ENCODE measurements at regions not wholly inside any gene's neighbourhood (a gene's known extent, or its start where the extent isn't known, plus 50 kb on each side); places are given as distances from the start of the nearest gene placed in this dataset.

DNA sequence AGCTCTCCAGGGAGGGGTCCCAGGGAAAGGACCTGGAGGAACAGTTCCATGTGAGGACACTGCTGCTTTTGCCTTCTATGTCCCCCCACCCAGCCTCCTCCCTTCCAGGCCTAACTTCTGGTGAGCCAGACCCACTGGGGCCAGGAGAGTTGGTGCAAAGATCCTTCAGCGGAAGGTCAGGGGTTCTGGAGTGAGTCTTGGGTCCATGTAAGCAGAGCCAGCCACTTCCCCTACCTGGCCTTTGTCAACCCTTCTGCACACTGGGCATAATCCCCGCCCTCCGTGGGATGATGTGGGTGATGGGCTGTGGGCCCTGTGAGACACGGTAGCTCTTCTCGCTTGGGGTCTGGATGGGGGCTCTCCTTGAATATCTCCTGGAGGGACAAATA, 76.9 kb downstream of the RHOB start:
- DNase-seq: no peak

DNA sequence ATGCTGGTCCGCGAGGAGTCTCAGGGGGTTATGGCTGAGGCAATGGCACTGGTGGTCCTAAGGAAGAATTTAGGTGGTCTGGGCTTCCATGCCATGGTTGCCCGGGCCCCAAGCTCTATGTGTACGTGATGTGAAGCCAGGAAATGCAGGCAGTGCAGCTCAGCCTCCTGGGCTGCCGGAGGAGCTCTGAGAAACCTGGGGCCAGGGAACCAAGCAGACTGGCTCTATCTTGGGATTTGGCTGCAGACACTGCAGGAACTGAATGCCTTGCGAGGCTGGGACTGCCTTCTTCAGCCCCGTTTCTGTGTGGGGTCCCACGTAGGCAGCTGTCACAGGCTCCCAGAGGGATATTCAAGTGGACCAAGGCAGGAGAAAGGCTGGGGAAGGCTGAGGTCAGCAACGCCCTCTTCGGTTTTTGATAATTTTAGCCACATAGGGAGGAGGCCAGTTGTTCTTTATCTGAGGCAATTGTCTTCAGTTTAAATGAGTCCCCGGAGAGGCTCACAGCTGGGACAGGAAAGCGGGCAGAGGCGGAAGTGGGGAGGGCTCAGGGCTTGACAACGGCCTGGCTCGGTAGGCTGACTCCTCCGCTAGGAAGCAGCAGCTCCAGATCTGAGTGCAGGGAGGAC, 77.7 kb downstream of the RHOB start:
- DNase-seq: no peak

DNA sequence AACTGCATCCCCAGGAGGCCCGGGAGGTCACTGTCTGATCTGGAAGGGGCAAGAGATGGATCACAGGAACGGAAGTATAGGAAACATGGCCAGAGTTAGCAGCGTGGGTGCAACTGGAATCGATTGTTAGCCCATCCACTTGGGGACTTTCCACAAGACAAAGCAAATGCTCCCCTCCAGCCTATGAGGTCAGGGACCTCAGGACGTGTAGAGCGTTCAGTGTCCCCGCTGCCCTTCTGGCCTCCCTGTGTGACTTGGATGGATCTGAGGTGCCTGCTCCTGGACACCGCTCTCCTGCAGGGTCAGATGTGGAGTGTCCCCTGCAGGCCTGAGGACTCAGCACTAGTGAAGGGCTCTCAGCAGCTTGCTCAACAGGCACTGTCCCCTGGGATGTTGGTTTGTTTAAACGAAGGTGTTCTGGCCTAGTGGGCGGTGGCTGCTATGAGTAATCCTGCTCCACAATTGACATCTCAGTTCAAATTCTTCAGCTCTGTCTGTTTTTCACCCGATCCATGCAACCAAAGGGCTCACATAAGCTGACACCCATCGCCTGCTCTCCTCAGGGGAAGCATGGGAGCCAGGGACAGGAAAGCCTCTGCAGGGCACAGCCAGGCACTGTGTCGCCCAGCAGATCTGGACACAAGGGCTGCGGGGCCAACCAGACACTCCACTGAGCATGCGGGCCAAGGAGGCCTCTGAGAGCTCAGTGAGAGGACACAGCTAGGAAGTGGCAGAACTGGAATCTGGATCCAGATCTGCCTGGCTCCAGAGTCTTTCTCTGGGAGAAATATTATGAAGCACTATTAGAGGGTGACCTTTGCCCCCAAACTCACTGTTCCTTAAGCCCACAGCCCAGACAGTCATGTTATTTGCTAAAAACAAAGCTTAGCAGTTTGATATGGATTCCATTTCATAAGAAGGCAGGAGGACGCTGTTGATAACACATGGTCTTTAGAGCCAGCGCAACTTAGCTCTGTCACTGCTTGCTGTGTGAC, 78.5 kb downstream of the RHOB start:
- no peak for DNase-seq

DNA sequence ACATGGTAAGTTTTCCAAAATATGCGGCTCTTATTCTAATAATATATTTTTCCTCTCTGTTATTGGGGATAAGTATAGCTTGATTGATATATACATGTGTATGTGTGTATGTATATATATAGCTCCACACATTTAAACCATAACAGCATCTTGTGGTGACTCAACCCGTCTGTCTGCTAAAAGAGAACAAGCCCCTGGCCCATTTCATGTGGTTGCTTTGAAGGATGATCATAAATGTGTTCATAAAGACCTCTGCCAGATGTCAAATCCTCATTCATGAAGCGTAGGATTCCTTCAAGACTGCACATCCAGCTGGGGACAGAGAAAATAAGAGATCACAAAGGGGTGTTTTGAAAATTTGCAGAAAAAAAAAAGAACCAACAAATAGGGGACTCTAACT, 79.3 kb downstream of the RHOB start:
- DNase-seq: no peak

DNA sequence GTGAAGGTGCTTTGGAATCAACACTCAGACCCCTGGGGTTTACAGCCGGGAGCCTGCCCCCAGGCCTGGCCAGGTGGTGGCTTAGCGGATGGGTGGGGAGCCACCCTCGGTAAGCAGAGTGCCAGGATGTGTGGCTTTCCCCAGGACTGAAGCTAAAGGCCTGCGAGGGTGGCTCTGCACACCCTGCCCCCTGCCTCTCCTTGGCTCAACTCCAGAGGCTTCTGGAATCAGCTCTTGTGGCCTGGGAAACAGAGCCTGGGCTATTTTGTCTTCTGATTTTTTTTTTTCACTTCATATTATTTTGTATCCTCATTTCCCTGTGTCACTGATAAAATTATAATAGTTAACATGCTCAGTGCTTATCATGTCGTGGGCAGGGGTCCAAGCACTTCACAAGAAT, 79.8 kb downstream of the RHOB start:
- peak; percentile 46 for DNase-seq

DNA sequence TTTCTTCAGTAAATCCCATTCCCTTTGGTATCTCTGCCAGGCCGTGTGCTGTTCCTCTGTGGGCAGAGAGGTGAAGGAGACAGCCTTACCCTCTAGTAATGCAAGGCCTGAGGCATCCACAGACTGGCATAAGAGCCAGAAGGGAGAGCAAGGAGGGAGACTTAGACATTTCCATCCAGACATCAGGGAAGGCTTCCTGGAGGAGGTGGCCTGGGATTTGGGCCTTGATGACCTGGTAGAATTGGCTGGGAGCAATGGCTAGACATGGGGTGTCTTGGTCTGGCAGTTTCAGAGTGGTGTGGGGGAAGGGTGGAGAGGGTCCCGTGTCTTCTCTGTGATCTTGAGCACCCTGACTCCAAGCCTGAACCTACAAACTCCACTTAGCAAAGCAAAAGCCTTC, 81.8 kb downstream of the RHOB start:
- DNase-seq: no peak

DNA sequence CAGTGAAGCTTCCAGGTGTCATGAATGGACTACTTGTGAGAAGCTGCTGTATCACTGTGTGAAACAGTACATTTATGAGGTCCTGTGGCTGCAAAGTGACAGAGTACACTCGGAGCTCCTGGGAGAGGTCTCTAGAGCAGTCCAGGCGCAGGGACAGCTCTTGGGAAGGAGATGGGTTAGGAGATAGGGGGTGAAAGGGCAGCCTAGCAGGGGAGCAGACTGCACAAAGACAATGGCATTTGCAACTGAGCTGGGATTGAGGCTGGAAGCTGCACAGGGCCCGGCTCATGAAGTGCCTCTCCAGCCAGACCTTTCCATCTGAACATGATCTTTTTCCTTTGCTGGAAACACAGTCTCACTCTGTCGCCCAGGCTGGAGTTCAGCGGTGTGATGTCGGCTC, 83.6 kb downstream of the RHOB start:
- DNase-seq: no peak

DNA sequence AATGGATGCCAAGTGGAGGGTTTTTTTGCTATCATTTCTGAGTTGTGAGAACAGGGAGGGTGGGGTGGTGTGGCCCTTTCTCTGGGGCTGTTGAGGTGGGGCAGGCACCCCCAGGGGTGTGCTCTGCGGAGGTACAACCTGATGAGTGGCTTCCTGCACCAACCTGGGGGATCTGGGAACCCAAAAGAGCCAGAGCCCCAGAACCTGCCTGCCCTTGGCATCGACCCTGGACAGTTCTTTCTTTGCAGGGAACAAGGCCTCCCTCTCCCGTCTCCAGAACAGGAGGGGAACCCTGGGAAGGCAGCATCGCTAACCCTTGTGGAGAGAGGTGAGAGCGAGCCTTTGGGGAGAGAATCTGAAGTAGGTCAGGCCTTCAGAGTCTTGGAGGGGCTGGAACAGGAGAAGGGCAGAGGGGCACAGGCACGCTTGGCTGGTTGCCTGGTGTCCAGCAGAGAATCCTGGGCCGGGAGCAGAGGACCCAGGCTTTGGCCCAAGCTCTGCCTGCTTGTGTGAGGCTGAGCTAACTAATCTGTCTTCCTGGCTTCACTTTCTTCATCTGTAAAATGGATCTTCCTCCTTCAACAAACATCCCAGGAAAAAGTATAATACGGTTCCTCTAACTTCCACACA, 84.9 kb downstream of the RHOB start:
- no peak for DNase-seq

DNA sequence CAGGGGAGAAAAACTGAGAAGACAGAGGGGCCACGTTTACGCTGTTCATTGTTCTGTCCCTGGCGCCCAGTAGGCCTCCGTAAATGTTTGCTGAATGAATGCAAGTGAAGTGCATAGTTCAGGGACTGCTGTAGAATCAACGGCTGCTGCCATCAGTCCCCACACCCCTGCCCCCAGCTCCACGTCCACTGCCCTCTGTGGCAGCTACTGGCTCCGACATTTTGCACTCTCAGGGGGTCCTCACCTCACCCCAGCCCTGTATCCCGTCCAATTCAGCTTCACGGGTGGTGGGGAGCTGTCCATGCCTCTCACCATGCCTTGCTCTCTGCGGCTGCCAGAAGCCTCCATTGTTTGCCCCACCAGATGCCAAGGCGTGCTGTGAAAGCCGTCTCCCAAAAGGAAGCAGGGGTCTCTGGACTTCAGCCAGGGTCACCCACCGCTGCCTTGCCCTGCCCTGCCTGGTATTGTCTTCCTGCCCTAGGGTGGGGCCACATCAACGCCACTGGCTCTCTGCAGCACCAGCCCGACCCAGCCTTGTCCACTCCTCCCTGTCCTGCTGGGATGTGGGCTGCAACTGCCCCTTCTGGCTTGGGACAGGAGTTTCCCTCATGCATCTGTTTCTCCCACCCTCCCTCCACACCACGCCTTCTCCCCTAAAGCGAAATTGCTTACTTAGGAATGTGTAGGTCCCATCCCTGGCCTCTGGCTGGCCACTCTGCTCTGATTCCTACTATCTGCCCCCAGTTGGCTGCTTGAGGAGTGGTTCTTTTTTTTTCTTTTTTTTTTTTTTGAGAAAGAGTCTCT, 86.0 kb downstream of the RHOB start:
- no peak for DNase-seq

DNA sequence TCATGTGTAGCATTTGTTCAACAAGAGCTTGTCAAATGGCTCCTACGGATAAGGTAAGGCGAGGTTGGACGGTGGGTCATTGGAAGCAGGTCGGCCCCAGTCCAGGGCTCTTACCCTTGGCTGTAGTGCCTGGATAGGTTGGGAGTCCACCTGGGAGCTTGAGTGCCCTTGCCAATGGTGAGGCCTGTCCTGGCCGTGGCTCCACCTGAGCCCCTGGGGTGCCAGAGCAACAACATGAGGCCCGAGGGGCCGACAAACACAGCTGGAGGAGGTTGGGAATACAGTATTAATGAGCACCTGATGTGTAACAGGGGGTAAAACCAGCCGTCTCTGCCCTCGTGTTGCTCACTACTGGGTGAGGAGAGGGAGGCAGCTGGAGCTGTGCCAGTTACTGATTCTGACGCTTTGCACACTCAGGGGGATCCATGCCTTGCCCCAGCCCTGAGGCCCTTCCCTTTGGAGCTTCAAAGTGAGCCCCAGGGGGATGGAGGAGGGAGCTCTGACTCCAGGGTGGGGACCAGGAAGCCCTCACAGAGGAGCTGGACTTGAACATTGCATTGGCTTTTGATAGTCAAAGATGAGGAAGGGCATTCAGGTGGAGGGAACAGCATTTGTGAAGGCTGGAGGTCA, 87.2 kb downstream of the RHOB start:
- DNase-seq: no peak

DNA sequence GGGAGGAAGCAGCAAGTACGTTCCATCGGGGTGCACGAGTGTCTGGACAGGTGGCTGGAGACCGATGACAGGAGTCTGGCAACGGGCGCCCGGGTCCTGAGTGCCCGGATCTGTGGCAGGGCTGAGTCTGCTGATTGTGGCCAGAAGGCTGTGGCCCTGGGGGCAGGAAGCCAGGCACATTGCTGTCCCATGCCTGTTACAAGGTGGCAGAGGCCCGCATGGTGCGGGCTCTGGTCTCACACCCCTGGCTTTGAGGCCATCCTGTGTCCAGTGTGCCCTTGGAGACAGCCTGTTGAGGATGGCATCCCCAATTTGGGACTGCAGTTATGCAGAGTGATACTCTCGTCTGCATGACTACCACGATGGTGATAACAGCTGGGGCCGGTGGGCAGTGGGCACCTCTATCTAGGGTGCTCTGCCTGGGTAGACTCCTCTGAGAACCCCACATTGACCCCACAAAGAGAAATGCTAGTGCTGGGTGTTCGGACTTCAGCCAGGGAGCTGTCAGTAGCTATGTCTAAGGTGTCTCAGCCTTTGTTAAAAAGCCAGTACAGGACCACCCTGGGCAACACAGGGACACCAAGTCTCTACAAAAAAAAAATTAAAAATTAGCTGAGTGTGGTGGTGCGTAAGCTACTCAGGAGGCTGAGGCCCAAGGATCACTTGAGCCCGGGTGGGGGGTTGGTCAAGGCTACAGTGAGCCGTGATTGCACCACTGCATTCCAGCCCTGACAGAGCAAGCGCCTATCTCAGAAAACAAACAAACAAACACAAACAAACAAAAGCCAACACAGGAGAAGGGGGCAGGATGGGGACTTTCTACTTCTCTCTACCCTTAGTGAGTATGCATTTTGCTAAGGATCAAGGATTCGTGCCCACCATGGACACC, 88.3 kb downstream of the RHOB start:
- DNase-seq: no peak

DNA sequence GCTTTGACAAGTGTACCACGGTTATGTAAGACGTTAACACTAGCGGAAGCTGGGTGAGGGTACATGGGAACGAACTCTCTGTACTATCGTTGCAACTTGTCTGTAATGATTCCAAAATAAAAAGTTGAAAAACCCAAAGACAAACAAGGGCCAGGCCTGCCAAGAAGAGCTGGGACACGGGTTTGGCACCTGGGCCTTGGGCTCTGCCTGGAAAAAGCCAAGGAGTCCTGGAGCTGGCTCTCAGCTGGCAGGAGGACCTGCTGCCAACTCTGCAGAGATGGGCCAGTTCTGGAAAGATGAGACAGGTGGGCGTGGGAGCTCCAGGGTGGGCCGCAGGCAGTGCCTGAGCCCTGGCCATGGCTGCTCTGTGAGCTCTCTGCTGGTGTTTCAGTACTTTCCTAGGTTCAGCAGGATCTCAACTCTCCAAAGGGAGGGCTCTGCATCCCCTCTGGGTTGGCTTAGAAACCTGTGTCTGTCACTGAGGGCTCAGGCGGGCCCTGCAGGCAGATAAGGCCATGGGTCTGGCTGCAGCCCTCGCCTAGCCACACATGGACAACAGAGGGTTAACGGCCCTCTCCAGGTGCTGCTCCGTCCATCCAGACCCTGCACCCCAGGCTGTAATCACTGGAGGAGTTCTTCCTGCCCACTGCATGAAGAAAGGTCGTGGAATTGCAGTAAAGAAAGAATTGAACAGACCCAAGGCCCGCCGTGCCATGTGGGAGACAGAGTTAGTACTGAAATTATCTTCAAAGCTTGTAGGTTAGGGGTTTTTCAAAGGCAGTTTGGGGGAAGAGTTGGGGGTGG, 89.9 kb downstream of the RHOB start:
- no peak for DNase-seq

DNA sequence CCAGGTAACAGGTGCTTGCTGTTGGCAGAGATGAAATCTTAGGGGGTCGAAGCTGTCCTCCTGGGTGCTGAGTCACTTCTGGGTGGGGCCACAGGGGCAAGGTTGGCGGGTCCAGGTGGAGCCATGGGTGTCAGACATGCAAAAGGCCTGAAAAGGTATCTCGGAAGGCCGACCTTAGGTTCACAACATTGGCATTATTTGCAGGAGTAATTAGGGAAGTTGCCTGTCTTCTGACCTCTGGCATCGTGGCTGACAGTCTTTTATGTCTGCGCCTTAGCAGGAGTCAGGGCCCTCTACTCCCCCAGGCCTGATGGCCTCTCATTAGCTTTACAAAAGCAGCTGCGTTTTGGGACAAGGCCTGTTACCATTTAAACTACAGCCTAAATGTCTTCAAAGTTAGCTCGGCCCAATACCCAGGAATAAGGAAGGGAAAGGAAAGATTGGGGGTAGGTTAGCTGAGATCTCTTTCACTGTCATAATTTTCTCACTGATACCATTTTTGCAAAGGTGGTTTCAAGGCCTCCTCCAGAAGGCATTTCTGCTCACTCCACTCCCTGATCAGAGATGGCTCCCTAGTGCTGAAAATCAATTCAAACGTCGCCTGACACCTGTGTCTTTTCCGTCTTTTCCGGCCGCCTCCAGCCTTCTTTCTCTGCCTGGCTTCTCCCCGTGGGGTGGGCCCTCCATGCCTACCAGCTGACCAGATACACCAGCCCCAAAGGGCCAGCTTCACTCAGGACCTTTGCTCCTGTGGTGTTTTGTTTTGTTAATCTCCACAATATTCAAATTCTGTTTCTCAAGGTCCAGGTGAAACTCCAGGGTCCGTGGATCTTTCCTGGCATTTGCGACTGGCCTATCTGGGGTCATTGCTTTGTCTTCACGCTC, 90.8 kb downstream of the RHOB start:
- no peak for DNase-seq

DNA sequence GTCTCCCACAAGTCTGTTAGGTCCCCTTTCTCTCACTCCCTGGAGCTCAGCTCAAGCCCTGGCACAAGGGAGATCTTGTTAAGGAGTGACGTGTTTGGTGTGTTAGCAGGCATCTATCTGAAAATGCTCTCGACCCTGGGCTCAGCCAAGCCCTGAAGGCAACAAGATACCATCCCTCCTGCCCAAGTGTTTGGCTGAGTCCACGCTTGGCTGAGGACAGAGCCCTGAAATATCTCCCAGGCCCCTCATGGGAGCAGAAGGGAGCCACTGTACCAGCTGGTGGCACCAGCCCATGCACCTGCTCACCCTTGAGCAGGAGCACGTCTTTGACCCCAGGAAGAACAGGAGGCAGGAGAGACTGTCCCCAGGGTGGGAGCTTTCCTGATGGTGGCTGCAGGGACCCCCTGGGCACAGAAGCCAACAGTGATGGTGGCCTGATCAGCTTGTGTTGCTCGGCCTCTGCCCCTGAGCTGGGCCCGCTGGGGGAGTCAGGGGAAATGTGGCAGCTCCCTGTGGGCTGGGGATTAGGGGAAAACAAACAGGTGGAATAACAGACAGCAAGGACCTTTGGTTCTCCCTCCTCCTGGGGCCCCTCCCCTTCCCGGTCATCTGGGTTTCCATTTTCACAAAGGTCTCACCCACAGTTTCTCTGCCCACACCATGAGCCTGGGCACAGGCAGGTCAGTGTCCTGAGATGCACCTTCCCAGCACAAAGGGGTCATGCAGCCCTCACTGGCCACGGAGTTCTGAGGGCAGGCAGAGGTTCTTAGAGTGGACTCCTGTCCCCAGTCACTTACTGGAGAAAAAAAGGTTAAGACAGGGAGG, 91.6 kb downstream of the RHOB start:
- peak; percentile 79 for DNase-seq

DNA sequence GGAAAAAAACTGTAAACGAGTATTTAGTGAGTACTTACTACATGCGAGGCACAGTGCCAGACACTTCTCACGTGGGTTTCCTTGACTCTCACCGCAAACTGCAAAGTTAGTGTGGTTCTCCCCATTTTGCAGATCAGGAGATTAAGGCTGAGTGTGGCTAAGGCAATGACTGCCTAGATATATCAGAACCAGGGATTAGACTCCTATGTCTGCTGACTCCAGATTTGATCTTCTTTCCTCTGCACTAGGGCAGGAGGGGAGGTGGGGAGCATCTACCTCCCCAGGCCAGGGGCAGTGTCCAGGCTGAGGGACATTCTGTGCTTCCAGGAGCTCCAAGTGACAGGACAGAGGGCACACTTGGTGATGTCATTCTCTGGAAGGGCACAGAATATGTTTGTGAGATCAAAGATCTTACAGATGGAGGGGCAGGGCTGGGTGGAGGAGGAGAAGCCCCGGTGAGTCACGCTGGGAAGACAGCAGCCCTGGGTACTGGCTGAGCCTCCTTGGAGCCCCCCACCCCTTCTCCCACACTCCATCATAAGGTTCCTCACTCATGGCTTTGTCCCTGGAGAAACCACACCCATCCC, 92.4 kb downstream of the RHOB start:
- no peak for DNase-seq

DNA sequence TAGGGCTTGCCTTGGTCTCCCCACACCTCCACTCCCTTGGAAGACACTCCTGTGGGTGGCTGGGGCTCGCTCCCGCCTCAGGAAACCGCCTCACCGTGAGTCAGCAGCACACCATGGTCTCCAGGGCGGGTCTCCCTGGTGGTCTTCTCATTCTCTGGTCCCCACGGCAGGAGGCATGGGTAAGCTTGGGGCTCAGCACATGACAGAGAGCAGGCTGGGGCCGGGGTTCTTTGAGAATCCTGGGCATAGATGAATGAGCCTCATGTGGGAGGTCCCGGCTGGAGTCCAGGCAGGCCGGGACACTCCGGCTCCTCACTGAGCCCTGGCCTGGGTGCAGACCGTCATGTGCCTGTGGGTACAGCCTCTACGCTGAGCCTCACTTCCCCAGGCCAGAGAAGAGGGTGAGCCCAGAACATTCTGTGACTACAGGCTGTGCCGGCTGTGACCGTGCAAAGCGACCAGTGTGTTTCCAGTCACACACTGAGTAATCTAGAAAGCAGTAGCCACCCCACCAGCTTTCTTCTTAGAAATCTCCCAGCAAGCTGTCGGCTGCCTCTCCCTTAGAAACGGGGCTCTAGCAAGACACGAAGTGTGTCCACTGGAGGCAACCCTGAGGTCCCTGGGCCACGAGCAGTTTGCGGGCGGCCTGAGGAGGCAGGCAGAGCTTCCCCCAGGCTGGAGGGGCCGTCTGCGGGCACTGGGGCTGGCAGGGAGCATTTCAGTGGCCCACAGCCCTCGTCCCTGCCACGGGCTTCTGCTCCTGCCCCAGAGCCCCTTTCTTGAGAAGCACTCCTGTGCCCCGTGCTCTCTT, 93.1 kb downstream of the RHOB start:
- DNase-seq: no peak

DNA sequence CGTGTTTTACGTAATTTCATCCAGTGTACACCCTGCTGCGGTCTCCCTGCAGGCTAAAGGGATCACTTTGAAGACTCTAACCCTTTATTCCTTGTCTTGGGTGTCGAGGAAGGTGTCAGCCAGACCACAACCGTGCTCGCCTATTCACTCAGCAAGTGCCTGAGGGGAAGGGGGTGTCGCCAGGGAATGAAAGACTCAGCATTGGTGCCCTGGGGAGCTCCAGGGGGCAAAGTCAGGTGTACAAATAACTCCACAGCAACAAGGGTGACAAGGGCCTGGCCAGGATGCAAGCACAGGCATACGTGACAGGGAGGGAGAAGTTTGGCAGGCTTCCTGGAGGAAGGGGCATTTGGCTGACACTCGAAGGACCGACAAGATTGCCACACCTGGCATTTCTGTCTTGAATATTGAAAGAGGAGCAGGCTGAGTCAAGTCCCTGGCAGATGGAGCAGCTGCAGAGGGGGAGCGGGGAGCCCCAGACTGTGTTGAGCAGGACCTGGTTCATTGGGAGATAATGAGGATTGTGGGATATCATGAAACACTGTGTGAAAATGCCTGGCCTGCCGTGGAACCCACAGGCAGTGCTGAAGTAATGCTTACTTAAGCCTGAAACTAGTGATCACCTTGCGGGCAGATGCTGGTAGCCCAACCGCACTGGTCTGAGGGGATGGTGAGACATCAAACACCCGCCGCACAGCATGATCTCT, 93.9 kb downstream of the RHOB start:
- no peak for DNase-seq
